ENCODE measurements at regions not wholly inside any gene's neighbourhood (a gene's known extent, or its start where the extent isn't known, plus 50 kb on each side); places are given as distances from the start of the nearest gene placed in this dataset.

- no peak for TF ChIP-seq CEBPB (IDR thresholded peaks at IDR 0.05; ENCODE audit: low read depth, low read length)
- TF ChIP-seq POLR2A (IDR thresholded peaks at IDR 0.05; ENCODE audit: low read depth, low read length): no peak
- TF ChIP-seq CHD1 (IDR thresholded peaks at IDR 0.05; ENCODE audit: low read depth, low read length): no peak
- no peak for TF ChIP-seq MAFK (IDR thresholded peaks at IDR 0.05; ENCODE audit: low read depth, low read length)
- TF ChIP-seq, protein P1, sequence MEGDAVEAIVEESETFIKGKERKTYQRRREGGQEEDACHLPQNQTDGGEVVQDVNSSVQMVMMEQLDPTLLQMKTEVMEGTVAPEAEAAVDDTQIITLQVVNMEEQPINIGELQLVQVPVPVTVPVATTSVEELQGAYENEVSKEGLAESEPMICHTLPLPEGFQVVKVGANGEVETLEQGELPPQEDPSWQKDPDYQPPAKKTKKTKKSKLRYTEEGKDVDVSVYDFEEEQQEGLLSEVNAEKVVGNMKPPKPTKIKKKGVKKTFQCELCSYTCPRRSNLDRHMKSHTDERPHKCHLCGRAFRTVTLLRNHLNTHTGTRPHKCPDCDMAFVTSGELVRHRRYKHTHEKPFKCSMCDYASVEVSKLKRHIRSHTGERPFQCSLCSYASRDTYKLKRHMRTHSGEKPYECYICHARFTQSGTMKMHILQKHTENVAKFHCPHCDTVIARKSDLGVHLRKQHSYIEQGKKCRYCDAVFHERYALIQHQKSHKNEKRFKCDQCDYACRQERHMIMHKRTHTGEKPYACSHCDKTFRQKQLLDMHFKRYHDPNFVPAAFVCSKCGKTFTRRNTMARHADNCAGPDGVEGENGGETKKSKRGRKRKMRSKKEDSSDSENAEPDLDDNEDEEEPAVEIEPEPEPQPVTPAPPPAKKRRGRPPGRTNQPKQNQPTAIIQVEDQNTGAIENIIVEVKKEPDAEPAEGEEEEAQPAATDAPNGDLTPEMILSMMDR (conservative IDR thresholded peaks at IDR 0.05; ENCODE audit: low read depth, low read length): no peak
- no peak for TF ChIP-seq SMC3 (IDR thresholded peaks at IDR 0.05; ENCODE audit: low read depth, low read length)
- no peak for TF ChIP-seq RCOR1 (IDR thresholded peaks at IDR 0.05; ENCODE audit: insufficient replicate concordance, low read length)
- TF ChIP-seq FOS (IDR thresholded peaks at IDR 0.05; ENCODE audit: low read depth, low read length): no peak
- TF ChIP-seq, protein P2, sequence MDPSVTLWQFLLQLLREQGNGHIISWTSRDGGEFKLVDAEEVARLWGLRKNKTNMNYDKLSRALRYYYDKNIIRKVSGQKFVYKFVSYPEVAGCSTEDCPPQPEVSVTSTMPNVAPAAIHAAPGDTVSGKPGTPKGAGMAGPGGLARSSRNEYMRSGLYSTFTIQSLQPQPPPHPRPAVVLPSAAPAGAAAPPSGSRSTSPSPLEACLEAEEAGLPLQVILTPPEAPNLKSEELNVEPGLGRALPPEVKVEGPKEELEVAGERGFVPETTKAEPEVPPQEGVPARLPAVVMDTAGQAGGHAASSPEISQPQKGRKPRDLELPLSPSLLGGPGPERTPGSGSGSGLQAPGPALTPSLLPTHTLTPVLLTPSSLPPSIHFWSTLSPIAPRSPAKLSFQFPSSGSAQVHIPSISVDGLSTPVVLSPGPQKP (IDR thresholded peaks at IDR 0.05; ENCODE audit: borderline replicate concordance, low read depth, low read length): no peak
- no peak for TF ChIP-seq MXI1 (IDR thresholded peaks at IDR 0.05; ENCODE audit: borderline replicate concordance, low read depth, low read length)
- TF ChIP-seq RAD21 (IDR thresholded peaks at IDR 0.05; ENCODE audit: low read length): no peak
- no peak for TF ChIP-seq USF2 (IDR thresholded peaks at IDR 0.05; ENCODE audit: low read depth, low read length)
Observed at GRCh38 chr14:98606041-98606640, 665.9 kb downstream of the BCL11B start.

Data from IMR-90 (cell line).